Prostate gland (tissue), 2 donors: ENCODE measurements at regions not wholly inside any gene's neighbourhood (a gene's known extent, or its start where the extent isn't known, plus 50 kb on each side); places are given as distances from the start of the nearest gene placed in this dataset.

Source experiments
- POLR2A ChIP-seq: fragments of 450-650 bp; IDR thresholded peaks from one replicate; pipeline ENCODE4 v1.6.1; 2016; ENCODE audit warnings: antibody characterized with exemption, mild to moderate bottlenecking
- TF ChIP-seq, protein P1 (sequence below), 4 experiments: fragments of 200-600 bp in 2 of 4; fragments of 450-650 bp in 2 of 4; sonication (generic) in 2 of 4; IDR thresholded peaks; 1 replicate in 3 of 4; 2 replicates in 1 of 4; pipeline ENCODE4 v1.5.1; 2016 to 2019; ENCODE audit warnings: antibody characterized with exemption in 4 of 4, mild to moderate bottlenecking in 2 of 4, moderate library complexity in 2 of 4

DNA sequence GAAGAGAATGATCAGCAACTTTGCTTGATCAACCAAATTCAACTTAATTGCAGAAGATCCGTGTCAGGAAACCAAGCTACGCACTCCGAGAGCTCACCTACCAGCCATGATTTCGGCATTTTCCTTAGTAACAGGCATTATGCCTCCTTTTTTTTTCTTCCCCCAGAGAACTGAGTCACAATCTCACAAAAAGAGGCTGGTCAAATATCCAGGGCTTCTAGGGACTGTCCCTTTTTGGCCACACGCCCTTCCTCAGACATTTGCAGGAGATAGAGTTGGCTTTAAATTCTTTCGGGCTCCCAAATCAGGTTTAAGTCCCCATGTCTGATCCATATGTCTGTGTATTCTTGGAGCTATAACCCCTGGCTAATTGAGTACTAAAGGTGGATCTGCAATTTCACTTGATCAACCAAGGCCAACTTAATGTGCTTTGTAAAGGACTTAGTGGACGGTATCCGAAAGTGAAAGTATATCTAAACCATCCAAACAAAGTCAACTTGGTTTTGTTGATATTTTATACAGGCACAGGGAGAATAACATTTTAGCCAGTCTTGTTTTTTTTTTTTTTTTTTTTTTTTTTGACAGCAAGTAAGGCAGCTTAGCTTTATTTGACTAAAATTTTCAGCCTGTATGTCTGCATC, 100.8 kb upstream of the TBCA start:
- TF ChIP-seq, protein P1, sequence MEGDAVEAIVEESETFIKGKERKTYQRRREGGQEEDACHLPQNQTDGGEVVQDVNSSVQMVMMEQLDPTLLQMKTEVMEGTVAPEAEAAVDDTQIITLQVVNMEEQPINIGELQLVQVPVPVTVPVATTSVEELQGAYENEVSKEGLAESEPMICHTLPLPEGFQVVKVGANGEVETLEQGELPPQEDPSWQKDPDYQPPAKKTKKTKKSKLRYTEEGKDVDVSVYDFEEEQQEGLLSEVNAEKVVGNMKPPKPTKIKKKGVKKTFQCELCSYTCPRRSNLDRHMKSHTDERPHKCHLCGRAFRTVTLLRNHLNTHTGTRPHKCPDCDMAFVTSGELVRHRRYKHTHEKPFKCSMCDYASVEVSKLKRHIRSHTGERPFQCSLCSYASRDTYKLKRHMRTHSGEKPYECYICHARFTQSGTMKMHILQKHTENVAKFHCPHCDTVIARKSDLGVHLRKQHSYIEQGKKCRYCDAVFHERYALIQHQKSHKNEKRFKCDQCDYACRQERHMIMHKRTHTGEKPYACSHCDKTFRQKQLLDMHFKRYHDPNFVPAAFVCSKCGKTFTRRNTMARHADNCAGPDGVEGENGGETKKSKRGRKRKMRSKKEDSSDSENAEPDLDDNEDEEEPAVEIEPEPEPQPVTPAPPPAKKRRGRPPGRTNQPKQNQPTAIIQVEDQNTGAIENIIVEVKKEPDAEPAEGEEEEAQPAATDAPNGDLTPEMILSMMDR (IDR thresholded peaks at IDR 0.05), result no peak
- no peak for TF ChIP-seq POLR2A
